Motor neuron (in vitro differentiated cells): ENCODE measurements at regions not wholly inside any gene's neighbourhood (a gene's known extent, or its start where the extent isn't known, plus 50 kb on each side); places are given as distances from the start of the nearest gene placed in this dataset.
A peak's percentile ranks its signal among the peaks of the same experiment; 100 is the strongest.

Experiments used
- ATAC-seq, 8 experiments: fragments of 200-7000 bp; cut with Tn5 transposase; replicated peaks in 6 of 8; 2 replicates each; pipeline ENCODE4 v1.8.0; 2021; ENCODE audit warnings: mild to moderate bottlenecking in 8 of 8, moderate library complexity in 8 of 8
- H3K27ac ChIP-seq, 2 donors: fragments of 250-450 bp; sonication (Bioruptor Pico); 2 replicates each; pipeline ENCODE4 v1.9.0; 2021; ENCODE audit warnings: antibody characterized with exemption in 2 of 2, mild to moderate bottlenecking in 2 of 2, moderate library complexity in 1 of 2
- H3K4me1 ChIP-seq, 2 donors: fragments of 250-450 bp; sonication (Bioruptor Pico); replicated peaks in 1 of 2; 2 replicates each; pipeline ENCODE4 v1.6.1; 2021; ENCODE audit warnings: antibody characterized with exemption in 2 of 2, mild to moderate bottlenecking in 2 of 2, moderate library complexity in 1 of 2
- H3K4me3 ChIP-seq, 5 donors: fragments of 250-450 bp; sonication (Bioruptor Pico); 2 replicates each; pipeline ENCODE4 v1.9.0; 2021; ENCODE audit warnings: antibody characterized with exemption in 5 of 5, mild to moderate bottlenecking in 5 of 5, moderate library complexity in 4 of 5
- WGBS, 10 experiments: fragments of 450-650 bp; shearing (Covaris generic); methylation state at CpG; one replicate each; pipeline ENCODE4 v1.0.0; 2022; 5-methylcytosine and 5-hydroxymethylcytosine counted together
- in situ Hi-C, 9 experiments: fragments of 400-800 bp; cut with MboI; loops; one replicate each; pipeline ENCODE4 v1.15.0; 2021; ENCODE audit warnings: low sequenced_read_pairs in 9 of 9, low pct_unique_long_range_greater_than_20kb in 2 of 9; ENCODE audit not compliant: unreplicated experiment in 9 of 9

GRCh38 chr2:217429981-217430500 lies 570.2 kb upstream of the TNP1 start:
- H3K4me1 ChIP-seq: peaks cover 24 to 33% of the 10 kb centered on the region in 2 donors
- 66 to 100% (median 92%) methylated on average over 2 to 6 of the region's 6 CpGs; no CpG with 5 or more reads in 1 of the 10 experiments for WGBS, 10 experiments
- no peak overlapping the region for H3K27ac ChIP-seq
- H3K4me3 ChIP-seq: no peak overlapping the region
- in situ Hi-C loops: no loop called here
- no peak for ATAC-seq

DNA sequence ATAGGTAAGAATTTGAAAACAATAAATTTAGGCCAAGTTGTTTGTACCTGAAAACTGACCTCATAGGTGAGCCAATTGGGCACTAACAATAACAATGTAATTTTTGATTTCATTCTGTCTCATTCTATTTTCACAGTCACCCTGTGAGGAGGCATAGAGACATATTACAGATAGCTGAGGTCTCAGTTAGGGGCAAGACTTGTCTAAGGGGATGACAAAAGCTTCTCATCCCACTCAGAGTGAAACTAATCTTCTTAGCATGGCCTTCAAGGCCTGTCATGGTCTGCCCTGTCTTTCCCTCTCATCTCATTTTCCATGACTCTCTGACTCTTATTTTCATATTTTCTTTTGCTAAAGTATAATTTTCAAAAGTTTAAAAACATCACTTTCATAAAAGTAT lies 562.0 kb upstream of the TNP1 start:
- no peak for ATAC-seq
- in situ Hi-C loops: no loop called here
- Histone ChIP-seq H3K4me3 (no peak overlapping the region), H3K4me1 (peaks cover 0 to 3% of the 10 kb centered on the region in 2 donors), H3K27ac (no peak overlapping the region)

- no peak overlapping the region for H3K4me3 ChIP-seq
- 60 to 90% (median 67%) methylated on average over 1 to 4 of the region's 4 CpGs; no CpG with 5 or more reads in 1 of the 10 experiments for WGBS, 10 experiments
- no peak for ATAC-seq
- in situ Hi-C loops: no loop called here
- no peak overlapping the region for H3K27ac ChIP-seq
- H3K4me1 ChIP-seq: peaks cover 0 to 3% of the 10 kb centered on the region in 2 donors
Measured at GRCh38 chr2:217420854-217421253, 561.0 kb upstream of the TNP1 start.

DNA sequence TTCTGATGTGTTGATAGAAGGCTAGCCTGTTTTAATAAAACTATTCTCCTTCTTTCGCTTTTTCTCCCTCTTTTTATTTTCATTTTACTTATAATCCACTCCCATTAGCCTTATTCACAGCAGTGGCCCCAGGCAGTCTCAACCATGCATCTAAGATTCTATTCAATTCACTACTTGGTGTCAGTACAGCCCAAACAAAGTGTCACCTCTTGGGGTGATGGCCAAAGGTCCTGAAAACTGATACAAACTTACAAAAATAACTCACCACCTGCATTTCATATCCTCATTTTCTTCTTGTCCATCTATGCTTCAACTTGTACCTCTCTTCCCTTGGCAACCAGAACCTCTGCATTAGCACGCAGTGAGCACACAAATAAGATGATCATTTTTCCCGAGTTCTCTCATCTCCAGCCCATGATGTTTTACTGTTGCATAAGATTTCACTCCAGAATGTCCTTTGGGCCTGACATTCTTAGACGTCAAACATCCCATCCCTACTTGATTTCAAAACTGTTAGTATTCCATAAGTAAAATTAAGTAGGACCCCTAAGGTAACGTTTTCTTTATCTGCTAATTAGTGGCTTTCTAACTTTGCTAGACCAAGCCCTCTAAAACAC lies 559.3 kb upstream of the TNP1 start:
- peak in 1 of 8 experiments; percentile 60 for ATAC-seq
- in situ Hi-C loops: no loop called here
- Histone ChIP-seq H3K4me3 (no peak overlapping the region), H3K27ac (no peak overlapping the region), H3K4me1 (peaks cover 0 to 3% of the 10 kb centered on the region in 2 donors)
- 46 to 100% (median 89%) methylated on average over 1 to 5 of the region's 5 CpGs for WGBS, 10 experiments

DNA sequence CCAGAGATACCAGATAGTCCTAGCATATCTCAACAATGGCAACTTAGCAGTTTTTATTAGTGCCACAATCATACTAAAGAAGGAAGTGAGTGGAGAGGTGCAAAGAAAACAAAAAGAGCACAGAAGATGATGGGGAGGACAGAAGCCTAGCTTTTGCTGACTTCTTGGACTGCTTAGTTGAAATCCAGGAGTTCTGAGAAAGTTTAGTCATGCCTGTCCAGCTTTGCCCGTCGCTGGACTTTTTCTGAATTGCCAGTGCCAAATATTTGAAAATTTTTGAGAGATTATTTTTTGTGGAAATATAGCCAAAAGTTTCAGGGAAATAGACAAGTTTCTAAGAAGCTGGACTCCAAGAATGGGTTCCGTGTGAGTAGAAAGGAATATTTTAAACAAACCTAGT lies 558.7 kb upstream of the TNP1 start:
- Histone ChIP-seq H3K4me1 (peaks cover 0 to 3% of the 10 kb centered on the region in 2 donors), H3K27ac (no peak overlapping the region), H3K4me3 (no peak overlapping the region)
- 14 to 100% (median 78%) methylated on average over 2 to 3 of the region's 3 CpGs for WGBS, 10 experiments
- in situ Hi-C loops: no loop called here
- no peak for ATAC-seq

- H3K27ac ChIP-seq: no peak overlapping the region
- H3K4me1 ChIP-seq: peaks cover 0 to 3% of the 10 kb centered on the region in 2 donors
- 22 to 97% (median 78%) methylated on average over 1 to 3 of the region's 3 CpGs; no CpG with 5 or more reads in 2 of the 10 experiments for WGBS, 10 experiments
- in situ Hi-C loops: no loop called here
- H3K4me3 ChIP-seq: no peak overlapping the region
- ATAC-seq: peak in 1 of 8 experiments; percentile 41
Measured at GRCh38 chr2:217418090-217418489, 558.2 kb upstream of the TNP1 start.

GRCh38 chr2:217417536-217417935 lies 557.7 kb upstream of the TNP1 start:
- Histone ChIP-seq H3K4me1 (peaks cover 3% of the 10 kb centered on the region in 2 donors), H3K27ac (no peak overlapping the region), H3K4me3 (no peak overlapping the region)
- in situ Hi-C loops: no loop called here
- no peak for ATAC-seq

GRCh38 chr2:217415316-217415715 lies 555.5 kb upstream of the TNP1 start:
- no peak overlapping the region for H3K27ac ChIP-seq
- H3K4me1 ChIP-seq: peaks cover 5 to 6% of the 10 kb centered on the region in 2 donors
- in situ Hi-C loops: no loop called here
- no peak overlapping the region for H3K4me3 ChIP-seq
- WGBS, 10 experiments: 56 to 100% (median 85%) methylated on average over 1 of the region's 1 CpG; no CpG with 5 or more reads in 2 of the 10 experiments
- ATAC-seq: no peak

DNA sequence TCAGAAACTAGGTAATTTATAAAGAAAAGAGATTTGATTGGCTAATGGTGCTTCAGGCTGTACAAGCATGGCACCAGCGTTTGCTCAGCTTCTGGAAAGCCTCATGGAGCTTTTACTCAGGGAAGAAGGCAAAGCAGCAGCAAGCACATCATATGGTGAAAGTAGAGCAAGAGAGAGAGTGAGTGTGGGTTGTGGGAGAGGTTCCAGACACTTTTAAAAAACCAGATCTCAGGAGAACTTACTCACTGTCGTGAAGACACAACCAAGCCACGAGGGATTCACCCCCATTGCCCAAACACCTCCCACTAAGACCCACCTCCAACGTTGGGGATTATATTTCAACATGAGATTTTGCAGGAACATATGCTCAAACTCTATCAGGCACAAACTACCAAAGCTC lies 554.6 kb upstream of the TNP1 start:
- in situ Hi-C loops: no loop called here
- no peak for ATAC-seq

DNA sequence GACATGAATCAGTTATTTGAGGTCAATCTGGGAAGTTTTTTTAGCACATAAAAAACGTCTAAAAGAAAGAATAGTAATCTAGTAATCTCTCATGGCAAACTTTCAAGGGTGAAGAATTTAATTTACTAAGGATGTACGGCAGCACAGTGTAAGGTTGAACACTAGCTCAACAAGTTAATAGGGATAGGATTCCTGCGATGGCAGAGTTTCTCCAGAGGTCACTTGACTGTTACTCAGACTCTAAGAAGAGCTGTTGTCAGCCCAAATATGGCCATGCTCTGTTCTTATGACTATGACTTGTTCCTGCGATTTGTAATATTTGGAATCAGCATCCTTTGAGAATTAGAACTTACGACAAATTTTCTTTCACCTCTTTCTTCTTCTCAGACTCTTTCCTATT lies 553.3 kb upstream of the TNP1 start:
- Histone ChIP-seq H3K27ac (no peak overlapping the region), H3K4me3 (no peak overlapping the region)
- 17 to 100% (median 68%) methylated on average over 2 to 5 of the region's 5 CpGs for WGBS, 10 experiments

More for the DNA sequence above, 554.6 kb upstream of the TNP1 start:
- H3K4me1 ChIP-seq: peaks cover 6 to 10% of the 10 kb centered on the region in 2 donors
- 22 to 100% (median 58%) methylated on average over 2 to 4 of the region's 4 CpGs; no CpG with 5 or more reads in 1 of the 10 experiments for WGBS, 10 experiments
- no peak overlapping the region for H3K27ac ChIP-seq
- no peak overlapping the region for H3K4me3 ChIP-seq

DNA sequence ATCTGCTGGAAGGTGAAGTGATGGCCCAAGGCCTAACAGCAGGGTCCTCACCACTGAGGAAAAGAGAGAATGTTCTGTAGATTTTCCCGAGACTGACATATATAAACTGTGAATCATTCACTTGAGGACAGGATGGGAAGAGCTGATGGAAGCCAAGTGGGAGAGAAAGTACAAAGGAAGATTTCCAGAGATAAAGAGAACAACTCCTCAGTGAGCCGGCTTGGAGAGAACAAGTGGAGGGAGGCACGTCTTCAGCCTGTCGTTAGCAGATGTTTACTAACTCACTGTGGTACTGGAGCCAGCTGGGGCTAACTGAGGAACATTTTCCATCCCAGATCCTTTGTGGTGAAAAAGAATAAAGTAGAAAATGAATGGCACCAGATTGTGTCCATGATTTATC lies 552.9 kb upstream of the TNP1 start:
- Histone ChIP-seq H3K4me3 (no peak overlapping the region), H3K4me1 (peaks cover 6 to 10% of the 10 kb centered on the region in 2 donors), H3K27ac (no peak overlapping the region)
- WGBS, 10 experiments: 7 to 77% (median 45%) methylated on average over 1 to 4 of the region's 4 CpGs; no CpG with 5 or more reads in 2 of the 10 experiments
- in situ Hi-C loops: no loop called here
- ATAC-seq: no peak

More for the DNA sequence above, 553.3 kb upstream of the TNP1 start:
- in situ Hi-C loops: no loop called here
- peaks cover 6 to 10% of the 10 kb centered on the region in 2 donors for H3K4me1 ChIP-seq
- peak in 1 of 8 experiments; percentile 82 for ATAC-seq

GRCh38 chr2:217412277-217412676 lies 552.4 kb upstream of the TNP1 start:
- H3K4me3 ChIP-seq: no peak overlapping the region
- H3K4me1 ChIP-seq: peaks cover 6 to 10% of the 10 kb centered on the region in 2 donors
- in situ Hi-C loops: no loop called here
- no peak overlapping the region for H3K27ac ChIP-seq
- ATAC-seq: no peak

GRCh38 chr2:217410681-217410960 lies 550.8 kb upstream of the TNP1 start:
- no peak overlapping the region for H3K4me3 ChIP-seq
- no peak overlapping the region for H3K27ac ChIP-seq
- H3K4me1 ChIP-seq: peaks cover 6 to 10% of the 10 kb centered on the region in 2 donors
- ATAC-seq: no peak
- in situ Hi-C loops: no loop called here
- WGBS, 10 experiments: 0 to 86% (median 67%) methylated on average over 1 to 2 of the region's 2 CpGs; no CpG with 5 or more reads in 1 of the 10 experiments

DNA sequence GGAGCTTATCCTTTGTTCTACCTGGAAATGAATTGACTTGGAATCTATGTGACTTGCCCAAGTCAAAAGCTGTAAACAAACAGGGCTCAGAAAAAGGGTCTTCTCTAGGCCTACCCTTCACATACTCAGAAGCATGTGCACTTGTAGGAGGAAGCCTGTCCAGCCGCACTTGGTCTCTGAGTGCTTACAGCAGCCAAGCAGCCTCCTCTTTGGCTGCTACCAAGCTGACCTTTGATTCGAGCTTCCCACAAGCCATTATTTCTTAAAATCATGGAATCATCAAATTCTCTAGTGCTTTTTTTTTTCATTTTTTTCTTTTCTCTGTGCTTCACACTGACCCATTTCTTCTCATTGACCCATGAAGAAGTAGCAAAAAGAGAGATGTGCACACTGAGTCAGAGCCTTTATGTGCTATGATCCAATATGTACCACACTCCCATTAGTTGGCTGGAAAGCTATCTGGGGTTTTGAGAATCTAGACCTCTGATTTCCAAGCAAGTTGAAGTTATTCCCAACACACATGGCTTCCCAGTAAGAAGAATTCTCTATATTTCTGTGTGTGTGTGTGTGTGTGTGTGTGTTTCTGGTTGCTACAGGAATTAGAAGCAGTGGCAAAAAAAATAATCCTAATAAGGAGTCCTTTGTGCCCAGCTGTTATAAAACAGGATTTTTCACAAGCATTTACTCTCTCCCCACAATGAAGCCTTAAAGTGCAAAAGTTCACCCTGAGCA lies 550.3 kb upstream of the TNP1 start:
- no peak for ATAC-seq
- WGBS, 10 experiments: 20 to 100% (median 89%) methylated on average over 1 to 2 of the region's 2 CpGs; no CpG with 5 or more reads in 2 of the 10 experiments
- Histone ChIP-seq H3K27ac (no peak overlapping the region), H3K4me3 (no peak overlapping the region), H3K4me1 (peaks cover 6 to 10% of the 10 kb centered on the region in 2 donors)
- in situ Hi-C loops: no loop called here
